AG04450 (cell line): ENCODE measurements at regions not wholly inside any gene's neighbourhood (a gene's known extent, or its start where the extent isn't known, plus 50 kb on each side); places are given as distances from the start of the nearest gene placed in this dataset.

Experiments
- CTCF ChIA-PET: fragments of 300-600, 350-600 bp; formaldehyde crosslinking; extraction: SDS; loops from one replicate; lab custom pipeline; 2022; ENCODE audit warnings: antibody characterized with exemption, inconsistent platforms; lab: Charles Lee
- POLR2A ChIA-PET: fragments of 350-600 bp; formaldehyde crosslinking; extraction: SDS; loops from one replicate; lab custom pipeline; 2021; ENCODE audit warnings: antibody characterized with exemption, inconsistent platforms; lab: Yijun Ruan, JAX
- DNase-seq: peaks from one replicate; pipeline ENCODE4 v3.0.0-alpha.2; 2011; ENCODE audit warnings: low read depth, low spot score
- H3K27ac ChIP-seq: one replicate; pipeline ENCODE4 v1.5.1; 2012; ENCODE audit warnings: low read depth, low read length, control low read depth
- H3K27me3 ChIP-seq: one replicate; pipeline ENCODE4 v1.6.0; 2012; ENCODE audit warnings: low read length; ENCODE audit not compliant: control insufficient read depth, insufficient read depth
- H3K4me3 ChIP-seq: 2 replicates; pipeline ENCODE4 v1.5.1; 2011; ENCODE audit warnings: mild to moderate bottlenecking, low read depth, low read length, control low read depth
- H3K9me3 ChIP-seq: 2 replicates; pipeline ENCODE4 v1.5.1; 2012; ENCODE audit warnings: low read length; ENCODE audit not compliant: control insufficient read depth, insufficient read depth
- CTCF ChIP-seq: IDR thresholded peaks from 2 replicates; pipeline ENCODE4 v1.5.1; 2011; ENCODE audit warnings: low read depth, low read length, control low read depth, inconsistent platforms

- H3K27me3 ChIP-seq = no peaks in the 10 kb centered on the region
- H3K4me3 ChIP-seq = peak overlapping the region; percentile 34; the same call in 1 of the 2 replicates
- no peak for TF ChIP-seq CTCF
- DNase-seq = no peak
- POLR2A ChIA-PET = no interaction called here
- CTCF ChIA-PET = no interaction called here
- no peak overlapping the region for H3K27ac ChIP-seq
- no peaks in the 10 kb centered on the region; the same call in 1 of the 2 replicates for H3K9me3 ChIP-seq
These were observed 125.3 kb upstream of the B3GAT2 start for GRCh38 chr6:71082033-71082650.

- H3K4me3 ChIP-seq = no peak overlapping the region
- TF ChIP-seq CTCF = no peak
- H3K9me3 ChIP-seq = no peaks in the 10 kb centered on the region
- DNase-seq = no peak
- H3K27me3 ChIP-seq = no peaks in the 10 kb centered on the region
- H3K27ac ChIP-seq = no peak overlapping the region
- ChIA-PET POLR2A (no interaction called here), CTCF (no interaction called here)
These were observed 126.5 kb upstream of the B3GAT2 start for GRCh38 chr6:71083308-71083820.

GRCh38 chr6:71088166-71088565, 131.3 kb upstream of the B3GAT2 start:
- Histone ChIP-seq H3K27me3 (no peaks in the 10 kb centered on the region), H3K27ac (no peak overlapping the region), H3K4me3 (no peak overlapping the region), H3K9me3 (no peaks in the 10 kb centered on the region)
- no peak for DNase-seq
- ChIA-PET CTCF (no interaction called here), POLR2A (no interaction called here)
- no peak for TF ChIP-seq CTCF

GRCh38 chr6:71090217-71090616, 133.4 kb upstream of the B3GAT2 start:
- CTCF ChIA-PET = no interaction called here
- Histone ChIP-seq H3K4me3 (no peak overlapping the region), H3K27ac (no peak overlapping the region), H3K27me3 (no peaks in the 10 kb centered on the region), H3K9me3 (no peaks in the 10 kb centered on the region)
- POLR2A ChIA-PET = no interaction called here
- no peak for DNase-seq
- no peak for TF ChIP-seq CTCF

GRCh38 chr6:71091167-71091566, 134.3 kb upstream of the B3GAT2 start:
- ChIA-PET POLR2A (no interaction called here), CTCF (no interaction called here)
- Histone ChIP-seq H3K27me3 (no peaks in the 10 kb centered on the region), H3K4me3 (no peak overlapping the region), H3K27ac (no peak overlapping the region), H3K9me3 (no peaks in the 10 kb centered on the region)
- no peak for TF ChIP-seq CTCF
- no peak for DNase-seq
